Fibroblast of upper back skin (primary cell): ENCODE measurements at regions not wholly inside any gene's neighbourhood (a gene's known extent, or its start where the extent isn't known, plus 50 kb on each side); places are given as distances from the start of the nearest gene placed in this dataset.
A peak's percentile ranks its signal among the peaks of the same experiment; 100 is the strongest.

Source experiments
- DNase-seq: peaks from one replicate; pipeline ENCODE4 v3.0.0-alpha.2; 2013

GRCh38 chr13:111456452-111457230 is 136.2 kb downstream of the TEX29 start:
- DNase-seq, result no peak

- no peak for DNase-seq
Measured at GRCh38 chr13:111458001-111458531, 137.6 kb downstream of the TEX29 start.

GRCh38 chr13:111458739-111459138 is 138.3 kb downstream of the TEX29 start:
- no peak for DNase-seq

- no peak for DNase-seq
Measured at GRCh38 chr13:111459803-111460547, 139.5 kb downstream of the TEX29 start.

- DNase-seq, result peak; percentile 41
Measured at GRCh38 chr13:111460548-111461444, 140.4 kb downstream of the TEX29 start.

GRCh38 chr13:111461445-111462149 is 141.2 kb downstream of the TEX29 start:
- no peak for DNase-seq

GRCh38 chr13:111462221-111462764 is 141.9 kb downstream of the TEX29 start:
- no peak for DNase-seq

GRCh38 chr13:111462944-111463343 is 142.5 kb downstream of the TEX29 start:
- no peak for DNase-seq

GRCh38 chr13:111467111-111467890 is 146.9 kb downstream of the TEX29 start:
- DNase-seq, result no peak

GRCh38 chr13:111468037-111468959 is 147.9 kb downstream of the TEX29 start:
- DNase-seq, result no peak

GRCh38 chr13:111469450-111469849 is 149.0 kb downstream of the TEX29 start:
- DNase-seq, result no peak

- DNase-seq, result no peak
Measured at GRCh38 chr13:111469916-111470506, 149.6 kb downstream of the TEX29 start.

GRCh38 chr13:111470933-111471332 is 150.5 kb downstream of the TEX29 start:
- DNase-seq, result no peak

- no peak for DNase-seq
Measured at GRCh38 chr13:111472083-111472482, 151.6 kb downstream of the TEX29 start.

- no peak for DNase-seq
Measured at GRCh38 chr13:111472559-111473460, 152.4 kb downstream of the TEX29 start.

GRCh38 chr13:111474136-111475002 is 153.9 kb downstream of the TEX29 start:
- peak; percentile 43 for DNase-seq

GRCh38 chr13:111475488-111475887 is 155.0 kb downstream of the TEX29 start:
- no peak for DNase-seq
